Panc1 (cell line): ENCODE measurements at regions not wholly inside any gene's neighbourhood (a gene's known extent, or its start where the extent isn't known, plus 50 kb on each side); places are given as distances from the start of the nearest gene placed in this dataset.
"Not testable (repeated sequence)": the region's sequence is repeated elsewhere in the genome, so short reads cannot be mapped to it uniquely, and the experiment has no call there.

Source experiments
- POLR2AphosphoS5 ChIP-seq: IDR thresholded peaks from 2 replicates; pipeline ENCODE4 v1.6.1; 2012; ENCODE audit warnings: mild to moderate bottlenecking, low read depth, low read length, moderate library complexity
- SIN3A ChIP-seq: IDR thresholded peaks from 2 replicates; pipeline ENCODE4 v1.6.1; 2012; ENCODE audit warnings: low read depth, mild to moderate bottlenecking, low read length, moderate library complexity, borderline replicate concordance; ENCODE audit not compliant: insufficient read depth
- TCF7L2 ChIP-seq: IDR thresholded peaks from 2 replicates; pipeline ENCODE4 v1.6.1; 2011; ENCODE audit warnings: mild to moderate bottlenecking, low read depth, low read length, inconsistent platforms
- TF ChIP-seq, protein P1 (sequence below): fragments of 450-650 bp; IDR thresholded peaks from 2 replicates; pipeline ENCODE4 v1.5.1; 2017; ENCODE audit warnings: mild to moderate bottlenecking

DNA sequence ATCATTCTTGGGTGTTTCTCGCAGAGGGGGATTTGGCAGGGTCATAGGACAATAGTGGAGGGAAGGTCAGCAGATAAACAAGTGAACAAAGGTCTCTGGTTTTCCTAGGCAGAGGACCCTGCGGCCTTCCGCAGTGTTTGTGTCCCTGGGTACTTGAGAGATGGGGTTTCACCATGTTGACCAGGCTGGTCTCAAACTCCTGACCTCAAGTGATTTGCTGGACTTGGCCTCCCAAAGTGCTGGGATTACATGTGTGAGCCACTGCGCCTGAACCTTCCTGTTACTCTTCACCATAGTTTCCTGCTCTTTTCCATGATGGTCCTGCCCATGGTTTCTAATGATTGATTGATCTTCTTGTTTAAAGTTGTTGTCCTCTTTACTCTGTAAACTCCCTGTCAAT lies 207.9 kb downstream of the BCAS1 start:
- TF ChIP-seq, protein P1, sequence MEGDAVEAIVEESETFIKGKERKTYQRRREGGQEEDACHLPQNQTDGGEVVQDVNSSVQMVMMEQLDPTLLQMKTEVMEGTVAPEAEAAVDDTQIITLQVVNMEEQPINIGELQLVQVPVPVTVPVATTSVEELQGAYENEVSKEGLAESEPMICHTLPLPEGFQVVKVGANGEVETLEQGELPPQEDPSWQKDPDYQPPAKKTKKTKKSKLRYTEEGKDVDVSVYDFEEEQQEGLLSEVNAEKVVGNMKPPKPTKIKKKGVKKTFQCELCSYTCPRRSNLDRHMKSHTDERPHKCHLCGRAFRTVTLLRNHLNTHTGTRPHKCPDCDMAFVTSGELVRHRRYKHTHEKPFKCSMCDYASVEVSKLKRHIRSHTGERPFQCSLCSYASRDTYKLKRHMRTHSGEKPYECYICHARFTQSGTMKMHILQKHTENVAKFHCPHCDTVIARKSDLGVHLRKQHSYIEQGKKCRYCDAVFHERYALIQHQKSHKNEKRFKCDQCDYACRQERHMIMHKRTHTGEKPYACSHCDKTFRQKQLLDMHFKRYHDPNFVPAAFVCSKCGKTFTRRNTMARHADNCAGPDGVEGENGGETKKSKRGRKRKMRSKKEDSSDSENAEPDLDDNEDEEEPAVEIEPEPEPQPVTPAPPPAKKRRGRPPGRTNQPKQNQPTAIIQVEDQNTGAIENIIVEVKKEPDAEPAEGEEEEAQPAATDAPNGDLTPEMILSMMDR, result not testable (repeated sequence)
- TF ChIP-seq POLR2AphosphoS5, TCF7L2, SIN3A: not testable (repeated sequence)
